Stimulated activated naive CD8-positive, alpha-beta T cell treated with anti-CD3 and anti-CD28 coated beads, Interleukin-15, amount 100 ng/mL, for 72 hours (primary cell): ENCODE measurements at regions not wholly inside any gene's neighbourhood (a gene's known extent, or its start where the extent isn't known, plus 50 kb on each side); places are given as distances from the start of the nearest gene placed in this dataset.

Source experiments
- ATAC-seq: fragments of 150-1000 bp; cut with Tn5 transposase; 2 replicates; pipeline ENCODE4 v1.10.0; 2021; ENCODE audit warnings: mild to moderate bottlenecking, moderate library complexity
- DNase-seq, 2 donors: peaks; one replicate each; pipeline ENCODE4 v3.0.0; 2021 to 2022
- H3K27ac Mint-ChIP-seq, 2 donors: one replicate each; pipeline ENCODE4 v1.8.0; 2022; ENCODE audit warnings: mild to moderate bottlenecking in 2 of 2, mixed read lengths in 2 of 2, moderate library complexity in 2 of 2
- H3K27me3 Mint-ChIP-seq: one replicate; pipeline ENCODE4 v1.8.0; 2022; ENCODE audit warnings: mixed read lengths
- H3K4me1 Mint-ChIP-seq: one replicate; pipeline ENCODE4 v1.8.0; 2022; ENCODE audit warnings: mild to moderate bottlenecking, mixed read lengths
- H3K4me3 Mint-ChIP-seq, 2 donors: one replicate each; pipeline ENCODE4 v1.8.0; 2022; ENCODE audit warnings: mild to moderate bottlenecking in 2 of 2, mixed read lengths in 2 of 2, moderate library complexity in 1 of 2
- H3K9me3 Mint-ChIP-seq, 2 donors: one replicate each; pipeline ENCODE4 v1.8.0; 2022; ENCODE audit warnings: mixed read lengths in 2 of 2

- no peak overlapping the region for H3K27ac Mint-ChIP-seq
- H3K9me3 Mint-ChIP-seq, result peaks cover 9 to 21% of the 10 kb centered on the region in 2 donors
- DNase-seq (no peak), ATAC-seq (no peak)
- H3K4me3 Mint-ChIP-seq, result no peak overlapping the region
- H3K4me1 Mint-ChIP-seq, result no peaks in the 10 kb centered on the region
- no peaks in the 10 kb centered on the region for H3K27me3 Mint-ChIP-seq
Observed at GRCh38 chr5:3980156-3980555, 384.5 kb downstream of the IRX1 start.

GRCh38 chr5:3987867-3988266 is 392.2 kb downstream of the IRX1 start:
- Mint-ChIP-seq H3K4me1 (no peaks in the 10 kb centered on the region), H3K4me3 (no peak overlapping the region), H3K9me3 (peaks cover 0 to 8% of the 10 kb centered on the region in 2 donors), H3K27ac (peak overlapping the region in 1 of 2 donors; percentile 33), H3K27me3 (no peaks in the 10 kb centered on the region)
- no peak for ATAC-seq
- no peak for DNase-seq

- no peaks in the 10 kb centered on the region for H3K27me3 Mint-ChIP-seq
- DNase-seq, result no peak
Observed at GRCh38 chr5:3993856-3994473, 398.3 kb downstream of the IRX1 start.

GRCh38 chr5:3994628-3995027 is 399.0 kb downstream of the IRX1 start:
- Mint-ChIP-seq H3K4me1 (no peaks in the 10 kb centered on the region), H3K9me3 (peaks cover 5 to 13% of the 10 kb centered on the region in 2 donors), H3K4me3 (no peak overlapping the region), H3K27ac (no peak overlapping the region), H3K27me3 (no peaks in the 10 kb centered on the region)
- ATAC-seq, result no peak
- DNase-seq, result no peak

More at GRCh38 chr5:3993856-3994473, 398.3 kb downstream of the IRX1 start:
- H3K4me3 Mint-ChIP-seq, result no peak overlapping the region
- H3K9me3 Mint-ChIP-seq, result peaks cover 5 to 8% of the 10 kb centered on the region in 2 donors
- H3K4me1 Mint-ChIP-seq, result no peaks in the 10 kb centered on the region
- no peak for ATAC-seq
- no peak overlapping the region for H3K27ac Mint-ChIP-seq

GRCh38 chr5:3995954-3996619 is 400.5 kb downstream of the IRX1 start:
- DNase-seq, result no peak
- Mint-ChIP-seq H3K27me3 (no peaks in the 10 kb centered on the region), H3K27ac (no peak overlapping the region), H3K9me3 (peaks cover 5 to 18% of the 10 kb centered on the region in 2 donors), H3K4me1 (no peaks in the 10 kb centered on the region), H3K4me3 (no peak overlapping the region)
- no peak for ATAC-seq

- ATAC-seq, result no peak
- no peaks in the 10 kb centered on the region for H3K27me3 Mint-ChIP-seq
- peaks cover 5 to 10% of the 10 kb centered on the region in 2 donors for H3K9me3 Mint-ChIP-seq
- no peak overlapping the region for H3K4me3 Mint-ChIP-seq
- no peak overlapping the region for H3K27ac Mint-ChIP-seq
- H3K4me1 Mint-ChIP-seq, result no peaks in the 10 kb centered on the region
- no peak for DNase-seq
Observed at GRCh38 chr5:3996707-3997336, 401.2 kb downstream of the IRX1 start.

GRCh38 chr5:3997670-3998069 is 402.0 kb downstream of the IRX1 start:
- no peaks in the 10 kb centered on the region for H3K27me3 Mint-ChIP-seq
- peaks cover 5 to 10% of the 10 kb centered on the region in 2 donors for H3K9me3 Mint-ChIP-seq
- H3K4me1 Mint-ChIP-seq, result no peaks in the 10 kb centered on the region
- DNase-seq (no peak), ATAC-seq (no peak)
- H3K27ac Mint-ChIP-seq, result no peak overlapping the region
- no peak overlapping the region for H3K4me3 Mint-ChIP-seq

GRCh38 chr5:3999929-4000328 is 404.3 kb downstream of the IRX1 start:
- Mint-ChIP-seq H3K27me3 (no peaks in the 10 kb centered on the region), H3K4me3 (no peak overlapping the region), H3K4me1 (no peaks in the 10 kb centered on the region), H3K27ac (no peak overlapping the region), H3K9me3 (peaks cover 0 to 10% of the 10 kb centered on the region in 2 donors)
- ATAC-seq (no peak), DNase-seq (no peak)

- ATAC-seq (no peak), DNase-seq (no peak)
- Mint-ChIP-seq H3K27me3 (no peaks in the 10 kb centered on the region), H3K4me3 (no peak overlapping the region), H3K27ac (no peak overlapping the region), H3K4me1 (no peaks in the 10 kb centered on the region), H3K9me3 (peaks cover 0 to 10% of the 10 kb centered on the region in 2 donors)
Observed at GRCh38 chr5:4001004-4001403, 405.4 kb downstream of the IRX1 start.

GRCh38 chr5:4001758-4002533 is 406.3 kb downstream of the IRX1 start:
- H3K27me3 Mint-ChIP-seq, result no peaks in the 10 kb centered on the region
- DNase-seq, result no peak
- H3K4me1 Mint-ChIP-seq, result no peaks in the 10 kb centered on the region
- H3K27ac Mint-ChIP-seq, result no peak overlapping the region
- H3K4me3 Mint-ChIP-seq, result no peak overlapping the region
- no peak for ATAC-seq
- peaks cover 0 to 10% of the 10 kb centered on the region in 2 donors for H3K9me3 Mint-ChIP-seq

GRCh38 chr5:4005335-4005734 is 409.7 kb downstream of the IRX1 start:
- no peak for DNase-seq
- Mint-ChIP-seq H3K27me3 (no peaks in the 10 kb centered on the region), H3K27ac (no peak overlapping the region), H3K9me3 (peaks cover 0 to 5% of the 10 kb centered on the region in 2 donors), H3K4me3 (no peak overlapping the region), H3K4me1 (no peaks in the 10 kb centered on the region)
- no peak for ATAC-seq

GRCh38 chr5:4007001-4007400 is 411.4 kb downstream of the IRX1 start:
- Mint-ChIP-seq H3K4me3 (no peak overlapping the region), H3K27ac (no peak overlapping the region), H3K27me3 (no peaks in the 10 kb centered on the region), H3K9me3 (peaks cover 0 to 5% of the 10 kb centered on the region in 2 donors), H3K4me1 (no peaks in the 10 kb centered on the region)
- no peak for DNase-seq
- no peak for ATAC-seq

GRCh38 chr5:4011943-4012342 is 416.3 kb downstream of the IRX1 start:
- Mint-ChIP-seq H3K27me3 (no peaks in the 10 kb centered on the region), H3K27ac (peak overlapping the region in 1 of 2 donors; percentile 71), H3K4me1 (no peaks in the 10 kb centered on the region), H3K9me3 (peaks cover 3 to 5% of the 10 kb centered on the region in 2 donors), H3K4me3 (no peak overlapping the region)
- DNase-seq (no peak), ATAC-seq (peak; percentile 35)

- H3K27me3 Mint-ChIP-seq, result no peaks in the 10 kb centered on the region
- ATAC-seq (no peak), DNase-seq (no peak)
- H3K4me1 Mint-ChIP-seq, result no peaks in the 10 kb centered on the region
- no peak overlapping the region for H3K4me3 Mint-ChIP-seq
- peaks cover 5 to 8% of the 10 kb centered on the region in 2 donors for H3K9me3 Mint-ChIP-seq
- no peak overlapping the region for H3K27ac Mint-ChIP-seq
Observed at GRCh38 chr5:4013106-4013898, 417.7 kb downstream of the IRX1 start.

GRCh38 chr5:4015709-4016108 is 420.1 kb downstream of the IRX1 start:
- H3K9me3 Mint-ChIP-seq, result peaks cover 0 to 8% of the 10 kb centered on the region in 2 donors
- H3K4me3 Mint-ChIP-seq, result no peak overlapping the region
- H3K27me3 Mint-ChIP-seq, result no peaks in the 10 kb centered on the region
- no peaks in the 10 kb centered on the region for H3K4me1 Mint-ChIP-seq
- no peak for DNase-seq
- H3K27ac Mint-ChIP-seq, result no peak overlapping the region
- ATAC-seq, result no peak
